HepG2 (cell line): ENCODE measurements at regions not wholly inside any gene's neighbourhood (a gene's known extent, or its start where the extent isn't known, plus 50 kb on each side); places are given as distances from the start of the nearest gene placed in this dataset.

Experiments used
- ATAC-seq: fragments of 200-7000 bp; cut with Tn5 transposase; 3 replicates; pipeline ENCODE4 v1.9.1; 2020; ENCODE audit warnings: mild to moderate bottlenecking, moderate library complexity
- BruUV-seq: library from RNA; stranded (reverse); fragments of 400-500 nt; replicated peaks from 2 replicates; lab custom pipeline; 2021; lab: Mats Ljungman, UMichigan
- CTCF ChIA-PET: fragments of 300-600 bp; formaldehyde crosslinking; extraction: SDS; loops from one replicate; lab custom pipeline; 2021; ENCODE audit warnings: low total read pairs, inconsistent platforms, low intra/inter-chr PET ratio; lab: Yijun Ruan, JAX
- POLR2A ChIA-PET: fragments of 350-600 bp; sonication (Branson Sonifier 250); formaldehyde crosslinking; loops from one replicate; lab custom pipeline; 2020; ENCODE audit warnings: antibody characterized with exemption, inconsistent platforms; lab: Yijun Ruan, JAX
- DNase-seq: peaks from one replicate; pipeline ENCODE4 v3.0.0-alpha.2; 2015; ENCODE audit warnings: low spot score
- FAIRE-seq: peaks from 3 replicates; lab custom pipeline; 2011; peaks lifted over from hg19 to GRCh38; lab: Jason Lieb, UNC
- H2AFZ ChIP-seq: one replicate; pipeline ENCODE4 v1.6.1; 2011; ENCODE audit warnings: low read length, inconsistent platforms
- H3K27ac ChIP-seq: fragments of 300-600 bp; 3 replicates; pipeline ENCODE4 v1.8.0; 2011; ENCODE audit warnings: mixed run types, mild to moderate bottlenecking, mixed read lengths, low read length, inconsistent platforms; ENCODE audit not compliant: insufficient read depth; ENCODE audit errors: extremely low read length
- H3K27me3 ChIP-seq, 2 experiments: fragments of 200-600 bp in 1 of 2; 2 replicates in 1 of 2; 3 replicates in 1 of 2; pipeline versions ENCODE4 v1.6.0 to v1.8.0; 2011; ENCODE audit warnings: low read length in 2 of 2, mild to moderate bottlenecking in 2 of 2, moderate library complexity in 2 of 2, inconsistent platforms in 1 of 2; ENCODE audit not compliant: insufficient read depth in 2 of 2, control insufficient read depth in 1 of 2
- H3K36me3 ChIP-seq, 2 experiments: fragments of 200-600 bp in 1 of 2; replicated peaks in 1 of 2; 2 replicates in 1 of 2; 3 replicates in 1 of 2; pipeline versions ENCODE4 v1.5.1 to v1.8.0; 2011; ENCODE audit warnings: low read length in 2 of 2, inconsistent platforms in 1 of 2; ENCODE audit not compliant: insufficient read depth in 2 of 2, control insufficient read depth in 1 of 2
- H3K4me1 ChIP-seq: 2 replicates; pipeline ENCODE4 v1.5.1; 2012; ENCODE audit warnings: low read length, inconsistent platforms; ENCODE audit not compliant: insufficient read depth
- H3K4me2 ChIP-seq: 2 replicates; pipeline ENCODE4 v1.6.0; 2011; ENCODE audit warnings: low read depth, low read length, inconsistent platforms
- H3K4me3 ChIP-seq, 3 experiments: fragments of 200-600 bp in 1 of 3; sonication (generic), shearing (Covaris generic) in 1 of 3; replicated peaks in 1 of 3; 2 replicates each; pipeline ENCODE4 v1.5.1; 2011 to 2016; ENCODE audit warnings: low read length in 3 of 3, inconsistent platforms in 2 of 3, low read depth in 2 of 3, mild to moderate bottlenecking in 2 of 3, control low read depth in 1 of 3, mixed read lengths in 1 of 3; ENCODE audit not compliant: insufficient read depth in 1 of 3
- H3K79me2 ChIP-seq: one replicate; pipeline ENCODE4 v1.6.1; 2011; ENCODE audit warnings: low read length, inconsistent platforms; ENCODE audit not compliant: insufficient read depth
- H3K9ac ChIP-seq: 2 replicates; pipeline ENCODE4 v1.6.0; 2011; ENCODE audit warnings: mild to moderate bottlenecking, low read depth, low read length, inconsistent platforms; ENCODE audit not compliant: insufficient read depth
- H3K9me3 ChIP-seq: 2 replicates; pipeline ENCODE4 v1.5.1; 2012; ENCODE audit warnings: mild to moderate bottlenecking, low read length
- H4K20me1 ChIP-seq: 2 replicates; pipeline ENCODE4 v1.6.0; 2011; ENCODE audit warnings: inconsistent platforms, mild to moderate bottlenecking, low read length, moderate library complexity; ENCODE audit not compliant: insufficient read depth
- AFF4 ChIP-seq: sonication (generic); formaldehyde crosslinking; IDR thresholded peaks from 2 replicates; pipeline ENCODE4 v1.4.0; 2020; ENCODE audit warnings: missing genetic modification reagents
- GABPB1 ChIP-seq: IDR thresholded peaks from 2 replicates; pipeline ENCODE4 v1.6.1; 2016; ENCODE audit warnings: mild to moderate bottlenecking, missing genetic modification reagents, moderate library complexity, missing compliant biosample characterization
- KDM1A ChIP-seq: IDR thresholded peaks from 2 replicates; pipeline ENCODE4 v1.6.1; 2016; ENCODE audit warnings: missing compliant biosample characterization
- PRMT3 ChIP-seq: sonication (generic); formaldehyde crosslinking; IDR thresholded peaks from 2 replicates; pipeline ENCODE4 v1.8.1; 2022; ENCODE audit warnings: low read depth, mild to moderate bottlenecking, moderate library complexity, missing genetic modification reagents, borderline replicate concordance
- ZKSCAN8 ChIP-seq: IDR thresholded peaks from 2 replicates; pipeline ENCODE4 v1.6.1; 2016; ENCODE audit warnings: borderline replicate concordance, missing genetic modification reagents, missing compliant biosample characterization
- ZMAT5 ChIP-seq: sonication (generic); formaldehyde crosslinking; IDR thresholded peaks from 2 replicates; pipeline ENCODE4 v1.5.0; 2020; ENCODE audit warnings: mild to moderate bottlenecking, low read depth, missing genetic modification reagents, borderline replicate concordance
- ZNF563 ChIP-seq: sonication (generic); formaldehyde crosslinking; IDR thresholded peaks from 2 replicates; pipeline ENCODE4 v1.8.0; 2022; ENCODE audit warnings: mild to moderate bottlenecking, moderate library complexity, missing genetic modification reagents
- ZSCAN29 ChIP-seq: sonication (generic); formaldehyde crosslinking; conservative IDR thresholded peaks from 2 replicates; pipeline ENCODE4 v1.4.0; 2020; ENCODE audit warnings: mild to moderate bottlenecking, missing genetic modification reagents
- WGBS: methylation state at CpG from one replicate; pipeline ENCODE4 v1.1.6; 2017; ENCODE audit warnings: low lambda C conversion rate; 5-methylcytosine and 5-hydroxymethylcytosine counted together
- in situ Hi-C: cut with HindIII; loops from 2 replicates; pipeline ENCODE4 v1.10.0; 2017; ENCODE audit warnings: low pct_unique_long_range_greater_than_20kb; ENCODE audit not compliant: extremely low pct_ligation_motif_present
- intact Hi-C: fragments of 100-400 bp; cut with micrococcal nuclease; formaldehyde crosslinking; loops from one replicate; pipeline ENCODE4 v1.10.0; 2022; ENCODE audit not compliant: unreplicated experiment

GRCh38 chr4:25474690-25475089 is 97.6 kb downstream of the ANAPC4 start (continued):
- no peak for TF ChIP-seq ZNF563 (CRISPR knock-in tag)
- TF ChIP-seq PRMT3 = no peak
- TF ChIP-seq GABPB1 (CRISPR knock-in tag) = no peak
- TF ChIP-seq ZKSCAN8 (CRISPR knock-in tag) = no peak
- no peak for TF ChIP-seq AFF4 (CRISPR knock-in tag)
- TF ChIP-seq KDM1A (CRISPR knock-in tag) = no peak
- no peak for TF ChIP-seq ZSCAN29 (CRISPR knock-in tag)

GRCh38 chr4:25477221-25477620 is 100.2 kb downstream of the ANAPC4 start:
- H3K4me2 ChIP-seq = no peak overlapping the region
- H3K4me1 ChIP-seq = no peaks in the 10 kb centered on the region
- no peaks in the 10 kb centered on the region for H3K79me2 ChIP-seq
- ATAC-seq = no peak
- POLR2A ChIA-PET = no interaction called here
- no peak overlapping the region for H3K4me3 ChIP-seq
- no peaks in the 10 kb centered on the region for H3K36me3 ChIP-seq
- WGBS = 6% methylated on average over 1 of the region's 1 CpG
- no peak overlapping the region for H3K27ac ChIP-seq
- CTCF ChIA-PET = no interaction called here
- in situ Hi-C loops (no loop called here), intact Hi-C loops (no loop called here)
- BruUV-seq = no TSS peak
- no peak for TF ChIP-seq ZMAT5 (CRISPR knock-in tag)
- no peak overlapping the region for H2AFZ ChIP-seq
- H3K9ac ChIP-seq = no peak overlapping the region
- no peaks in the 10 kb centered on the region for H3K9me3 ChIP-seq
- no peak for FAIRE-seq
- no peak for DNase-seq
- no peaks in the 10 kb centered on the region for H4K20me1 ChIP-seq
- H3K27me3 ChIP-seq = no peaks in the 10 kb centered on the region
